ENCODE measurements at regions not wholly inside any gene's neighbourhood (a gene's known extent, or its start where the extent isn't known, plus 50 kb on each side); places are given as distances from the start of the nearest gene placed in this dataset.

- DNase-seq, result no peak
- 61 to 90% (median 84%) methylated on average over 1 of the region's 1 CpG for WGBS, 5 donors
- Histone ChIP-seq H3K27ac (no peak overlapping the region), H3K27me3 (replicated peaks in 1 of 7) (no peaks in the 10 kb centered on the region), H3K9me3 (no peaks in the 10 kb centered on the region), H3K36me3 (no peaks in the 10 kb centered on the region), H3K4me1 (no peaks in the 10 kb centered on the region), H3K4me3 (no peak overlapping the region)
- intact Hi-C loops (cut with DNase I; ENCODE audit: low total_unique reads), result no loop called here
- TF ChIP-seq POLR2AphosphoS5 (IDR thresholded peaks at IDR 0.05), result no peak
- TF ChIP-seq CTCF (IDR thresholded peaks at IDR 0.05 in 8 of 11, conservative IDR thresholded peaks at IDR 0.05 in 3 of 11), result no peak
- no peak for TF ChIP-seq POLR2A (IDR thresholded peaks at IDR 0.05)
These were observed 175.3 kb upstream of the SESN3 start for GRCh38 chr11:95406271-95406670.

GRCh38 chr11:95404370-95404769 is 173.4 kb upstream of the SESN3 start:
- TF ChIP-seq CTCF (IDR thresholded peaks at IDR 0.05 in 8 of 11, conservative IDR thresholded peaks at IDR 0.05 in 3 of 11), result no peak
- no peak for TF ChIP-seq POLR2A (IDR thresholded peaks at IDR 0.05)
- Histone ChIP-seq H3K9me3 (no peaks in the 10 kb centered on the region), H3K27ac (no peak overlapping the region), H3K4me1 (no peaks in the 10 kb centered on the region), H3K27me3 (replicated peaks in 1 of 7) (no peaks in the 10 kb centered on the region), H3K36me3 (no peaks in the 10 kb centered on the region), H3K4me3 (no peak overlapping the region)
- intact Hi-C loops (cut with DNase I; ENCODE audit: low total_unique reads), result no loop called here
- 66 to 78% (median 68%) methylated on average over 4 of the region's 4 CpGs for WGBS, 5 donors
- no peak for DNase-seq

- TF ChIP-seq POLR2AphosphoS5 (IDR thresholded peaks at IDR 0.05), result no peak
- TF ChIP-seq POLR2A (IDR thresholded peaks at IDR 0.05), result no peak
- no peak for TF ChIP-seq CTCF (IDR thresholded peaks at IDR 0.05 in 8 of 11, conservative IDR thresholded peaks at IDR 0.05 in 3 of 11)
- intact Hi-C loops (cut with DNase I; ENCODE audit: low total_unique reads), result no loop called here
- no peaks in the 10 kb centered on the region for H3K27me3 ChIP-seq (replicated peaks in 1 of 7)
- H3K36me3 ChIP-seq, result no peaks in the 10 kb centered on the region
- no peaks in the 10 kb centered on the region for H3K4me1 ChIP-seq
- H3K9me3 ChIP-seq, result peaks cover 0 to 16% (median 4%) of the 10 kb centered on the region in 8 donors
- WGBS, 5 donors, result 93 to 100% (median 97%) methylated on average over 3 of the region's 3 CpGs
- no peak overlapping the region for H3K4me3 ChIP-seq
- DNase-seq, result no peak
- no peak overlapping the region for H3K27ac ChIP-seq
These were observed 167.6 kb upstream of the SESN3 start for GRCh38 chr11:95398437-95399112.

- TF ChIP-seq POLR2A (IDR thresholded peaks at IDR 0.05) (no peak), POLR2AphosphoS5 (IDR thresholded peaks at IDR 0.05) (no peak), CTCF (IDR thresholded peaks at IDR 0.05 in 8 of 11, conservative IDR thresholded peaks at IDR 0.05 in 3 of 11) (no peak)
- 78 to 91% (median 88%) methylated on average over 1 of the region's 1 CpG for WGBS, 5 donors
These were observed 161.6 kb upstream of the SESN3 start for GRCh38 chr11:95392644-95393043.

More at GRCh38 chr11:95392644-95393043, 161.6 kb upstream of the SESN3 start:
- H3K27me3 ChIP-seq (replicated peaks in 1 of 7), result no peaks in the 10 kb centered on the region
- H3K36me3 ChIP-seq, result no peaks in the 10 kb centered on the region
- intact Hi-C loops (cut with DNase I; ENCODE audit: low total_unique reads), result no loop called here
- no peak overlapping the region for H3K27ac ChIP-seq
- H3K4me1 ChIP-seq, result no peaks in the 10 kb centered on the region
- no peak for DNase-seq
- peaks cover 0 to 16% (median 4%) of the 10 kb centered on the region in 8 donors for H3K9me3 ChIP-seq
- H3K4me3 ChIP-seq, result no peak overlapping the region

Measured in spleen (tissue), 11 donors.